Lower leg skin (tissue), 3 donors: ENCODE measurements at regions not wholly inside any gene's neighbourhood (a gene's known extent, or its start where the extent isn't known, plus 50 kb on each side); places are given as distances from the start of the nearest gene placed in this dataset.

ENCODE experiments used
- POLR2A ChIP-seq, 2 donors: fragments of 450-650 bp; IDR thresholded peaks; one replicate each; pipeline ENCODE4 v1.6.1; 2016 to 2017; ENCODE audit warnings: antibody characterized with exemption in 2 of 2, mild to moderate bottlenecking in 1 of 2, moderate library complexity in 1 of 2
- TF ChIP-seq, protein P1 (sequence below), 3 donors: fragments of 450-650 bp; IDR thresholded peaks; one replicate each; pipeline ENCODE4 v1.5.1; 2016; ENCODE audit warnings: antibody characterized with exemption in 3 of 3, mild to moderate bottlenecking in 3 of 3, moderate library complexity in 2 of 3

GRCh38 chr2:62369541-62370202 lies 136.3 kb downstream of the TMEM17 start:
- TF ChIP-seq, protein P1, sequence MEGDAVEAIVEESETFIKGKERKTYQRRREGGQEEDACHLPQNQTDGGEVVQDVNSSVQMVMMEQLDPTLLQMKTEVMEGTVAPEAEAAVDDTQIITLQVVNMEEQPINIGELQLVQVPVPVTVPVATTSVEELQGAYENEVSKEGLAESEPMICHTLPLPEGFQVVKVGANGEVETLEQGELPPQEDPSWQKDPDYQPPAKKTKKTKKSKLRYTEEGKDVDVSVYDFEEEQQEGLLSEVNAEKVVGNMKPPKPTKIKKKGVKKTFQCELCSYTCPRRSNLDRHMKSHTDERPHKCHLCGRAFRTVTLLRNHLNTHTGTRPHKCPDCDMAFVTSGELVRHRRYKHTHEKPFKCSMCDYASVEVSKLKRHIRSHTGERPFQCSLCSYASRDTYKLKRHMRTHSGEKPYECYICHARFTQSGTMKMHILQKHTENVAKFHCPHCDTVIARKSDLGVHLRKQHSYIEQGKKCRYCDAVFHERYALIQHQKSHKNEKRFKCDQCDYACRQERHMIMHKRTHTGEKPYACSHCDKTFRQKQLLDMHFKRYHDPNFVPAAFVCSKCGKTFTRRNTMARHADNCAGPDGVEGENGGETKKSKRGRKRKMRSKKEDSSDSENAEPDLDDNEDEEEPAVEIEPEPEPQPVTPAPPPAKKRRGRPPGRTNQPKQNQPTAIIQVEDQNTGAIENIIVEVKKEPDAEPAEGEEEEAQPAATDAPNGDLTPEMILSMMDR (IDR thresholded peaks at IDR 0.05) = no peak
- TF ChIP-seq POLR2A (IDR thresholded peaks at IDR 0.05) = no peak
